ENCODE measurements at regions not wholly inside any gene's neighbourhood (a gene's known extent, or its start where the extent isn't known, plus 50 kb on each side); places are given as distances from the start of the nearest gene placed in this dataset.
"Not testable (repeated sequence)": the region's sequence is repeated elsewhere in the genome, so short reads cannot be mapped to it uniquely, and the experiment has no call there.

DNA sequence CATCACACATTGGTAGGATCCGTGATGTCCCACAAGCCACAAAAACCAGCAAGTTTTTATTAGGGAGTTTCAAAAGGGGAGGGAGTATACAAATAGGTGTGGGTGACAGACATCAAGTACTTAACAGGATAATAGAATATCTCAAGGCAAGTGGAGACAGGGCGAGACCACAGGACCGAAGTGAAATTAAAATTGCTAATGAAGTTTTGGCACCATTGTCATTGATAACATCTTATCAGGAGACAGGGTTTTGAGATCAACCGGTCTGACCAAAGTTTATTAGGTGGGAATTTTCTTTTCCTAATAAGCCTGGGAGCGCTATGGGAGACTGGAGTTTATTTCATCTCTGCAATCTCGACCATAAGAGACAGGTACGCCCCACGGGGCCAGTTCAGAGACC lies 178.5 kb downstream of the OTOP1 start:
- intact Hi-C loops (cut with DNase I); DNase-seq (ENCODE audit: low spot score): not testable (repeated sequence)

DNA sequence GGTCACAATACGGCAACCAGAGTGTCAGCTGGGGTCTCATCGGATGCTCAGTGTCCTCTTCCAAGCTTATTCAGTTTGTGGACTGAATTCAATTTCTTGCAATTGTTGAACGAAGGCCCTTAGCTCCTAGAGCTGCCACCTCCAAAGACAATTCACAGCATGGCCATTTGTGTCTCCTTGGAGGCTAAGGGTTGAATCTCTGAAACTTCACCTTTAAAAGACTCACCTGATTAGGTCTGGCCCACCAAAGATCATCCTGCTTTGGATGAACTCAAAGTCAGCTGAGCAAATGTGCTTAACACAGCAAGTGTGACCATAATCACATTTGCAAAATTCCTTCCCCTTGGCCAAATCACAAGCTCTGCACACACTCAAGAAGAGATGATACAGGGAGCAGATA lies 175.9 kb downstream of the OTOP1 start:
- DNase-seq (ENCODE audit: low spot score); intact Hi-C loops (cut with DNase I): not testable (repeated sequence)

DNA sequence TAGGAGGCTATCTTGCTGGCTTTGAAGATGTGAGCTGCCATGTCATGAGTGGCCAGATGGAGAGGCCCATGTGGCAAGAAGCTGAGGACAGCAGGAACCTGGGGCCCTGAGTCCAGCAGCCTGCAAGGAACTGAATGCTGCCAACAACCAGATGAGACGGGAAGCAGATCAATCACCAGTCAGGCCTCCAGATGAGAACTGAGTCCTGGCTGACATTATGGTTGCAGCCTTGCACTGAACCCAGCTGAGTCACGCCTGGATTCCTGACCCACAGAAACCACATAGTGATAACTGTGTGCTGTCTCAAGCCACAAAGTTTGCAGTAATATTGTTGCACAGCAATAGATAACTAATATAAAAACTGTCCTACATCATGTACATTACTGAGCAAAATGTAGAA lies 173.8 kb downstream of the OTOP1 start:
- intact Hi-C loops (cut with DNase I); DNase-seq (ENCODE audit: low spot score): not testable (repeated sequence)

DNA sequence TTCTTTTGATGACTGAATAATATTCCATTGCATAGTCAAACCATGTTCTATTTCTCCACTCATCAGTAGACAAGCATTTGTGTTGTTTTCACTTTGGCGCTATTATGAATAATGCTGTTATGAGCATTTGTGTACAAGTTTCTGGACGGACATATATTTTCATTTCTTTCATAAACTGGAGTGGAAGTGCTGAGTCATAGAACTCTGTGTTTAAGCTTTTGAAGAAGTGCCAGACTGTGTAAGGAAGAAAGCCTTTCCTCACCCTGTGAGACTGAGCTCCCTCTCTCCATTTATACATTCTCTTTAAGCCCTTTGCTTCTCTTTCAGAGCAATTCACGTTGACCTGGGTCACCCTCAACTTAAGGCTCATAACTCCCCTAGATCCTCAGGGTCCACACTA lies 169.5 kb downstream of the OTOP1 start:
- DNase-seq (ENCODE audit: low spot score); intact Hi-C loops (cut with DNase I): not testable (repeated sequence)

DNA sequence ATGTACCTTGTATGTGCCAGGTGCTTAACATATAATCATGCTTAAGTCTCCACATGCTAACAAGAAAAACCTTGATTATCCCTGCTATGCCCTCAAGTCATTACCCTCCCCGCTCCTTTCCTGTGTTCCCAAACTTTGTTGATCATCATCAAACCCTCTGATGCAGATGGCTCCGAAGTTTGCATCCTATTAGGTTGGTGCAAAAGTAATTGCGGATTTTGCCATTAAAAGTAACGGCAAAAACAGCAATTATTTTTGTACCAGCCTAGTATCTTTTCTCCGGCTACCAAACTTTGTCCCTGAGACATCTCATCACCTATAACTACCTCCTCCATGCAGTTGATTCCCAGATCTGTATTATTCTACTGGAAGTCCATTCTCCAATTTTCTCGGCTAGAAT lies 142.6 kb downstream of the OTOP1 start:
- intact Hi-C loops (cut with DNase I); DNase-seq (ENCODE audit: low spot score): not testable (repeated sequence)

GRCh38 chr4:4089716-4090419 lies 136.9 kb downstream of the OTOP1 start:
- DNase-seq (ENCODE audit: low spot score); intact Hi-C loops (cut with DNase I): not testable (repeated sequence)

DNA sequence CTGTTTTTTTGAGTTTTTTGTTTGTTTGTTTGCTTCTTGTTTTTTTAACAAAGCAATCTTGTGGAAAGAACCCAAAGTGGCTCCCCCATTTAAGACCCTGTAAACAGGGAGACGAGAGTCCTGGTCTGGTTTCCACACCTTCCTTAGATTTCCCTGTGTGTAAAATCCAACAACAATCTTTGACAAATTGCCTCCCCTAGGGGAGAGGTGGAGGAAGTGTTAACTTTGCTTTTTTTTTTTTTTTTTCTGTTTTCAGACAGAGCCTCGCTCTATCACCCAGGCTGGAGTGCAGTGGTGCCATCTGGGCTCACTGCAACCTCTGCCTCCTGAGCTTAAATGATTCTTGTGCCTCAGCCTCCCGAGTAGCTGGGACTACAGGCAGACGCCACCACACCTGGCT lies 136.0 kb downstream of the OTOP1 start:
- intact Hi-C loops (cut with DNase I); DNase-seq (ENCODE audit: low spot score): not testable (repeated sequence)

GRCh38 chr4:4092159-4092558 lies 134.6 kb downstream of the OTOP1 start:
- intact Hi-C loops (cut with DNase I); DNase-seq (ENCODE audit: low spot score): not testable (repeated sequence)

GRCh38 chr4:4099610-4100009 lies 127.1 kb downstream of the OTOP1 start:
- DNase-seq (ENCODE audit: low spot score); intact Hi-C loops (cut with DNase I): not testable (repeated sequence)

- intact Hi-C loops (cut with DNase I), result loop anchor here (5.0 kb wide), 1 partner anchor 120 kb away; no protein-coding TSS in a partner anchor
- not testable (repeated sequence) for DNase-seq (ENCODE audit: low spot score)
These were observed 119.8 kb downstream of the OTOP1 start for GRCh38 chr4:4106923-4107322.

DNA sequence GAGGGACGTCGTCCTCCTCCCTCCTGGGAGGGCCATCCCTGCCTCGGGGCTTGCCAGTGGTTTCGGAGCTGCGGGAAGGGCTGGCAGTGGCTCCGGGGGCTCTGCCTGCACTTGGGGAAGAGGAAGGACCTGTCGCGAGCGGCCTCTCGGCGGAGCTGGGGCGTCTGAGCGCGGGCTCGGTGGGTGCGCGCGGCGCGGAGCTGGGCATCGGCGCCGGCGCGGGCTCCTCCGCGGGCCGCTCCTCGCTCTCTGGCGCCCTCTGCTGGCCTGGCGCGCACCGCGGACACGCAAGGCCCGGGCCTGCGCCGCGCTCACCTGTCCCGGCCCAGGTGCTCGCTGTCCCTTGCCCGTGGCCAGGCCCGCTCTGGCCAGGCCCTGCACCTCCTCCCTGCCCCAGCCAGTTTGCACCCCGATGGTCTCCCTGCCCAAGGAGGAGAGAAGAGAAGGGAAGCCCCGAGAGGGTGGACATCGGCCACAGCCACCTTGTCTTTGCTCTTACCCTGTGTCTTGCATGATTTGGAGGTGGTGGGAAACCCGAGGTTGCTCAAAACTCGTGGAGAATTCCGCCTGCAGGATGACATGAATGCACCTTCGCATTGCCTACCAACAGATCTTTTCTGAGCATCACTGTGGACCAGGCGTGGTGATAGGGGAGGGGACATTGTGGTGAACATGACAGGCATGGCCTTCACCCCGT lies 119.2 kb downstream of the OTOP1 start:
- DNase-seq (ENCODE audit: low spot score), result not testable (repeated sequence)
- intact Hi-C loops (cut with DNase I), result loop anchor here (5.0 kb wide), 1 partner anchor 120 kb away; no protein-coding TSS in a partner anchor

- intact Hi-C loops (cut with DNase I); DNase-seq (ENCODE audit: low spot score): not testable (repeated sequence)
These were observed 111.3 kb downstream of the OTOP1 start for GRCh38 chr4:4115381-4115780.

- DNase-seq (ENCODE audit: low spot score); intact Hi-C loops (cut with DNase I): not testable (repeated sequence)
These were observed 109.8 kb downstream of the OTOP1 start for GRCh38 chr4:4116901-4117300.

DNA sequence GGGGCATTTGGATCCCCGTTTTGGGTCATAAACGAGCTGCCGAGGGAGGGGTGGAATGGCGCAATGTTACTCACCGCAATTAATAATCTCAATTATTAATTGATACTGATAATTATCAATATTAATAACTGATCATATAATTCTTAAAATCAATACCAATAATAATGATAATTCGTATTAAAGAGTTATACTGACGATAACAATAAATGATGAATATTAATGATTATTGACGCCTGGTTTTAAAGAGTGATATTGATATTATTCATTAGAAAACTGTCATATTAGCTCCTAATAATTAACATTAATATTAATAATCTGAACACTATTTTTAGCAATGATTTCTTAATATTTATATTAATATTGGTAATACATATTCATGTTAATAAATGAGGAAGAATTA lies 92.4 kb downstream of the OTOP1 start:
- intact Hi-C loops (cut with DNase I); DNase-seq (ENCODE audit: low spot score): not testable (repeated sequence)

- DNase-seq (ENCODE audit: low spot score); intact Hi-C loops (cut with DNase I): not testable (repeated sequence)
These were observed 90.1 kb downstream of the OTOP1 start for GRCh38 chr4:4136621-4137020.
